K562 (cell line): ENCODE measurements at regions not wholly inside any gene's neighbourhood (a gene's known extent, or its start where the extent isn't known, plus 50 kb on each side); places are given as distances from the start of the nearest gene placed in this dataset.

Experiments used
- HNRNPL ChIP-seq: fragments of 200-400 bp; formaldehyde crosslinking; IDR thresholded peaks from 2 replicates; pipeline ENCODE4 v1.6.1; 2017; ENCODE audit warnings: low read depth, mild to moderate bottlenecking, low read length
- POLR2A ChIP-seq: fragments of 450-650 bp; conservative IDR thresholded peaks from 2 replicates; pipeline ENCODE4 v1.6.1; 2016
- POLR2AphosphoS5 ChIP-seq: IDR thresholded peaks from 2 replicates; pipeline ENCODE4 v1.6.1; 2011; ENCODE audit warnings: mild to moderate bottlenecking, low read depth, low read length, moderate library complexity; ENCODE audit not compliant: control insufficient read depth, insufficient read depth

- no peak for TF ChIP-seq HNRNPL
- TF ChIP-seq POLR2AphosphoS5: no peak
- no peak for TF ChIP-seq POLR2A
Observed at GRCh38 chr19:28217022-28217421, 995.9 kb downstream of the UQCRFS1 start.
